ENCODE measurements at regions not wholly inside any gene's neighbourhood (a gene's known extent, or its start where the extent isn't known, plus 50 kb on each side); places are given as distances from the start of the nearest gene placed in this dataset.

- TF ChIP-seq CEBPB (IDR thresholded peaks at IDR 0.05), result no peak
Measured at GRCh38 chr2:42900289-42900891, 108.0 kb upstream of the HAAO start.

GRCh38 chr2:42897358-42897757, 105.0 kb upstream of the HAAO start:
- TF ChIP-seq MAX (IDR thresholded peaks at IDR 0.05) (no peak), USF1 (IDR thresholded peaks at IDR 0.05) (no peak), YY1 (IDR thresholded peaks at IDR 0.05; ENCODE audit: low read depth) (no peak), REST (IDR thresholded peaks at IDR 0.05; ENCODE audit: low read depth) (no peak), EGR1 (IDR thresholded peaks at IDR 0.05) (no peak), ZBTB7A (IDR thresholded peaks at IDR 0.05; ENCODE audit: low read depth) (no peak)

GRCh38 chr2:42895791-42896135, 103.4 kb upstream of the HAAO start:
- no peak for TF ChIP-seq ZBTB7A (IDR thresholded peaks at IDR 0.05; ENCODE audit: low read depth)

- TF ChIP-seq TAF1 (IDR thresholded peaks at IDR 0.05; ENCODE audit: low read depth) (no peak), CEBPB (IDR thresholded peaks at IDR 0.05) (no peak), EGR1 (IDR thresholded peaks at IDR 0.05) (no peak), ZBTB7A (IDR thresholded peaks at IDR 0.05; ENCODE audit: low read depth) (no peak), CREB1 (IDR thresholded peaks at IDR 0.05; ENCODE audit: low read depth) (no peak), USF1 (IDR thresholded peaks at IDR 0.05) (no peak), NFIC (IDR thresholded peaks at IDR 0.05) (no peak), REST (IDR thresholded peaks at IDR 0.05; ENCODE audit: low read depth) (no peak), RAD21 (IDR thresholded peaks at IDR 0.05; ENCODE audit: low read depth) (no peak)
Measured at GRCh38 chr2:42895134-42895790, 102.9 kb upstream of the HAAO start.

GRCh38 chr2:42893047-42893758, 100.8 kb upstream of the HAAO start:
- TF ChIP-seq CEBPB (IDR thresholded peaks at IDR 0.05) (no peak), CREB1 (IDR thresholded peaks at IDR 0.05; ENCODE audit: low read depth) (no peak), YY1 (IDR thresholded peaks at IDR 0.05; ENCODE audit: low read depth) (no peak), FOXM1 (IDR thresholded peaks at IDR 0.05; ENCODE audit: borderline replicate concordance, low read depth) (no peak), RAD21 (IDR thresholded peaks at IDR 0.05; ENCODE audit: low read depth) (no peak), USF1 (IDR thresholded peaks at IDR 0.05) (no peak), NFIC (IDR thresholded peaks at IDR 0.05) (no peak), TEAD4 (IDR thresholded peaks at IDR 0.05) (no peak), MAX (IDR thresholded peaks at IDR 0.05) (no peak), REST (IDR thresholded peaks at IDR 0.05; ENCODE audit: low read depth) (no peak), EP300 (IDR thresholded peaks at IDR 0.05; ENCODE audit: borderline replicate concordance) (no peak), ZBTB7A (IDR thresholded peaks at IDR 0.05; ENCODE audit: low read depth) (no peak), TAF1 (IDR thresholded peaks at IDR 0.05; ENCODE audit: low read depth) (no peak), EGR1 (IDR thresholded peaks at IDR 0.05) (no peak), TCF12 (IDR thresholded peaks at IDR 0.05; ENCODE audit: low read depth) (no peak)

All from Ishikawa (cell line).